ENCODE measurements at regions not wholly inside any gene's neighbourhood (a gene's known extent, or its start where the extent isn't known, plus 50 kb on each side); places are given as distances from the start of the nearest gene placed in this dataset.

DNA sequence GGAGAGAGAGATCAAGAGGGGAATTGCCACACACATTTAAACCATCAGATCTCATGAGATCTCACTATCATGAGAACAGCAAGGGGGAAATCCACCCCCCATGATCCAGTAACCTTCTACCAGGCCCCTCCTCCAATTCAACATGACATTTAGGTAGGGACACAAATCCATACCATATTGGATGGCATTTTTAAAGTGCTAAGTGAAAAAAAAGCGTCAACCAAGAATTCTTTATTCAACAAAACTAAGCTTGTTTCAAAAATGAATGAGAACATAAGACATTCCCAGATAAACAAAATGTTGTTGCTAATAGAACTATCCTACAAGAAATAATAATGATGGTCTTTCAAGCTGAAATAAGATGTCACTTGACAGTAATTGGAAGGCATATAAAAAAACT lies 626.2 kb upstream of the LRRTM1 start:
- ATAC-seq, result no peak
- no peak overlapping the region for H3K27ac ChIP-seq
- peaks cover 0 to 5% (median 0%) of the 10 kb centered on the region in 3 donors for H3K9me3 ChIP-seq
- H3K4me3 ChIP-seq, result no peak overlapping the region
- no peaks in the 10 kb centered on the region for H3K36me3 ChIP-seq (replicated peaks in 1 of 2; ENCODE audit: insufficient read depth in 1 of 2, low read depth in 2 of 2)
- DNase-seq, result no peak
- intact Hi-C loops (cut with DNase I), result no loop called here
- no peaks in the 10 kb centered on the region for H3K4me1 ChIP-seq
- no peak for TF ChIP-seq POLR2A (IDR thresholded peaks at IDR 0.05)
- TF ChIP-seq, protein P1, sequence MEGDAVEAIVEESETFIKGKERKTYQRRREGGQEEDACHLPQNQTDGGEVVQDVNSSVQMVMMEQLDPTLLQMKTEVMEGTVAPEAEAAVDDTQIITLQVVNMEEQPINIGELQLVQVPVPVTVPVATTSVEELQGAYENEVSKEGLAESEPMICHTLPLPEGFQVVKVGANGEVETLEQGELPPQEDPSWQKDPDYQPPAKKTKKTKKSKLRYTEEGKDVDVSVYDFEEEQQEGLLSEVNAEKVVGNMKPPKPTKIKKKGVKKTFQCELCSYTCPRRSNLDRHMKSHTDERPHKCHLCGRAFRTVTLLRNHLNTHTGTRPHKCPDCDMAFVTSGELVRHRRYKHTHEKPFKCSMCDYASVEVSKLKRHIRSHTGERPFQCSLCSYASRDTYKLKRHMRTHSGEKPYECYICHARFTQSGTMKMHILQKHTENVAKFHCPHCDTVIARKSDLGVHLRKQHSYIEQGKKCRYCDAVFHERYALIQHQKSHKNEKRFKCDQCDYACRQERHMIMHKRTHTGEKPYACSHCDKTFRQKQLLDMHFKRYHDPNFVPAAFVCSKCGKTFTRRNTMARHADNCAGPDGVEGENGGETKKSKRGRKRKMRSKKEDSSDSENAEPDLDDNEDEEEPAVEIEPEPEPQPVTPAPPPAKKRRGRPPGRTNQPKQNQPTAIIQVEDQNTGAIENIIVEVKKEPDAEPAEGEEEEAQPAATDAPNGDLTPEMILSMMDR (IDR thresholded peaks at IDR 0.05), result no peak
- H3K27me3 ChIP-seq, result no peaks in the 10 kb centered on the region
- 74 to 90% methylated on average over 1 of the region's 1 CpG for WGBS, 2 donors

DNA sequence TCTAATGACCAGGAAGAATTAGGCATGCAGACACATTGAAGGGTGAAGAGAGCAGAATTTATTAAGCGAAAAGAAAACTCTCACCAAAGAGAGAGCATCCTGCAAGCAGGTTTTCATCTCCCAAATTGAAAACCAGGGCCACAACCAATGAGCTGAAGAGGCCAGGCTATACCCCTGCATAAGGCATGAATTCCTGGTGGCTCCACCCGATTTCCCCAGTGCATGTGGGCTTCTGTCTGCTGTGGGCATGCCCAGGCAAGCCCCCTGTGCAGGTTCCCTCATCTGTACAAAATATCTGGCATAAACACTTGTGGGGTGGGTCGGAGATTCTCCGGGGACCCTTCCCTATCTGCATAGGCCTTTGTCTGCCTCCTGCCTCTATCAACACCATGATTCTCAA lies 621.6 kb upstream of the LRRTM1 start:
- Histone ChIP-seq H3K36me3 (replicated peaks in 1 of 2; ENCODE audit: insufficient read depth in 1 of 2, low read depth in 2 of 2) (no peaks in the 10 kb centered on the region), H3K9me3 (peaks cover 0 to 5% (median 0%) of the 10 kb centered on the region in 3 donors), H3K27ac (no peak overlapping the region), H3K4me3 (no peak overlapping the region), H3K4me1 (no peaks in the 10 kb centered on the region), H3K27me3 (no peaks in the 10 kb centered on the region)
- 49 to 61% methylated on average over 4 of the region's 4 CpGs for WGBS, 2 donors
- no peak for ATAC-seq
- no peak for DNase-seq
- intact Hi-C loops (cut with DNase I), result no loop called here
- no peak for TF ChIP-seq POLR2A (IDR thresholded peaks at IDR 0.05)
- TF ChIP-seq, protein P1 (IDR thresholded peaks at IDR 0.05), result no peak

DNA sequence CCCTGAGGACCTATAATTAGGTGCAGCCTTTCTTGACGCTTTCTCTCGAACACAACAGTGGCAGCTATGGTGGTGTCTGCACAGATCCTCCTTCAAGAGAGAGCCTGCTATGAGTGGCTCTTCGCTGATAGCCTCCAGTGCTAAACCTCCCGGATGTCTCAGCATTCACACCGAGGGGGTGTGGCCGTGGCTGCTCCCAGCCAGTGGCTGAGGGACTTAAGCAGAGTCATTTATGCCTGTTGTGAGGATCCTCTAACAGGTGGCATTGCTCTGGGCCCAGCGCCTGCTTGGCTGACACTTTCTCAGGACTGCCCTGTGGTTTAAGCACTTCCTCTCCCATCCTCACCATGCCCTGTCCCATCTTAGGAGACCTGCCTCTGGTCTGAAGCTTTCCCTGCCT lies 592.0 kb upstream of the LRRTM1 start:
- Histone ChIP-seq H3K9me3 (no peaks in the 10 kb centered on the region), H3K4me3 (no peak overlapping the region), H3K27me3 (no peaks in the 10 kb centered on the region), H3K4me1 (no peaks in the 10 kb centered on the region), H3K27ac (no peak overlapping the region), H3K36me3 (replicated peaks in 1 of 2; ENCODE audit: insufficient read depth in 1 of 2, low read depth in 2 of 2) (no peaks in the 10 kb centered on the region)
- TF ChIP-seq, protein P1 (IDR thresholded peaks at IDR 0.05), result no peak
- TF ChIP-seq POLR2A (IDR thresholded peaks at IDR 0.05), result no peak
- intact Hi-C loops (cut with DNase I), result no loop called here
- DNase-seq, result no peak
- no peak for ATAC-seq
- WGBS, 2 donors, result 58 to 64% methylated on average over 7 of the region's 7 CpGs

DNA sequence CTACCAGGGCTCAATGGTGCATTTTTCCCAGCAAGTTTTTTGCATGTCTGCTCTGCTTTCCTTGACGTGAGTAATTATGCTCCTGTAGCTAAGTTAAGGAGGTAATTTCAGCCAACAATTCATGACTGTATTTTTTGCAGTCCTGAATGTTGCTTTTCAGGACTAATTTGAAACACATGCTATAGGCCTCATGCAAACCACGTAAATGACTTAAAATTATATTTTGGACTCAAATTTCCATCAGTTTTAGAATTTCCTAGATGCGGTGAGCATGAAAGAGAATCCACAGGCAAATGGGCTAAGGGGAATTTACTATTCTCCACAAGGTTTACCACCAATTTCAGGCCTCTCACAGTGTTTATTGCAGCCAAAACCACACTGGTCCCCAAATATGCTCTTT lies 589.9 kb upstream of the LRRTM1 start:
- H3K9me3 ChIP-seq, result no peaks in the 10 kb centered on the region
- 56% methylated on average over 3 of the region's 3 CpGs for WGBS, 2 donors
- H3K36me3 ChIP-seq (replicated peaks in 1 of 2; ENCODE audit: insufficient read depth in 1 of 2, low read depth in 2 of 2), result no peaks in the 10 kb centered on the region
- no peak overlapping the region for H3K27ac ChIP-seq
- TF ChIP-seq, protein P1 (IDR thresholded peaks at IDR 0.05), result no peak
- TF ChIP-seq POLR2A (IDR thresholded peaks at IDR 0.05), result no peak
- no peaks in the 10 kb centered on the region for H3K4me1 ChIP-seq
- no peak for DNase-seq
- intact Hi-C loops (cut with DNase I), result no loop called here
- H3K4me3 ChIP-seq, result no peak overlapping the region
- no peak for ATAC-seq
- H3K27me3 ChIP-seq, result no peaks in the 10 kb centered on the region

DNA sequence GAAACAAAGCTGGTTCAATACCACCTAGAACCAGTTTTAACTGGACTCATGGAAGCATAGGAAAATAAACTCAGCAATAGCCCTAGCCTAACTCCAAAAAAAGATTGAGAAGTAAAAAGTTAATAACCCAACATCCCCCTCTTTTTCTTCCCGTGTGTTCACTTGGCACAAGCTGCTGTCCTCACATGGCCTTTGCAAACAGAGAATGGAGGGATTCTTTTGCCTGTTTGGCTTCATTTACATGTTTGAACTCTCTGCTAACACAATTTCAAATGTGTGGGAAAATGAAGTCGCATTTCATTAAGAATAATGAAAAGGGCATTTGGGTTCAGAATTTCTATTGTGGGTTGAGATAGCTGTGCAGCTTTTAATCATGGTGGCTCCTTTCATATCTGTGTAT lies 589.2 kb upstream of the LRRTM1 start:
- ATAC-seq (no peak), DNase-seq (no peak)
- Histone ChIP-seq H3K27ac (no peak overlapping the region), H3K9me3 (no peaks in the 10 kb centered on the region), H3K36me3 (replicated peaks in 1 of 2; ENCODE audit: insufficient read depth in 1 of 2, low read depth in 2 of 2) (no peaks in the 10 kb centered on the region), H3K4me1 (no peaks in the 10 kb centered on the region), H3K27me3 (no peaks in the 10 kb centered on the region), H3K4me3 (no peak overlapping the region)
- TF ChIP-seq, protein P1 (IDR thresholded peaks at IDR 0.05), result no peak
- no peak for TF ChIP-seq POLR2A (IDR thresholded peaks at IDR 0.05)
- 23 to 36% methylated on average over 2 of the region's 2 CpGs for WGBS, 2 donors
- intact Hi-C loops (cut with DNase I), result no loop called here

All from body of pancreas (tissue), 4 donors.